LoVo (cell line): ENCODE measurements at regions not wholly inside any gene's neighbourhood (a gene's known extent, or its start where the extent isn't known, plus 50 kb on each side); places are given as distances from the start of the nearest gene placed in this dataset.
"Not testable (repeated sequence)": the region's sequence is repeated elsewhere in the genome, so short reads cannot be mapped to it uniquely, and the experiment has no call there.

Source experiments
- DNase-seq: peaks from one replicate; pipeline ENCODE4 v3.0.0-alpha.2; 2016; ENCODE audit warnings: low spot score

GRCh38 chr4:9604031-9604892 lies 160.0 kb downstream of the DEFB131A start:
- not testable (repeated sequence) for DNase-seq

GRCh38 chr4:9604893-9605190 lies 160.6 kb downstream of the DEFB131A start:
- DNase-seq = not testable (repeated sequence)

- DNase-seq = no peak
Measured at GRCh38 chr4:9608300-9608699, 164.1 kb downstream of the DEFB131A start.

- DNase-seq = not testable (repeated sequence)
Measured at GRCh38 chr4:9610321-9610720, 166.1 kb downstream of the DEFB131A start.

- no peak for DNase-seq
Measured at GRCh38 chr4:9611101-9611500, 166.9 kb downstream of the DEFB131A start.

- DNase-seq = not testable (repeated sequence)
Measured at GRCh38 chr4:9636411-9636810, 145.0 kb upstream of the DRD5 start.

- not testable (repeated sequence) for DNase-seq
Measured at GRCh38 chr4:9659678-9660077, 121.8 kb upstream of the DRD5 start.

- DNase-seq = not testable (repeated sequence)
Measured at GRCh38 chr4:9660955-9661354, 120.5 kb upstream of the DRD5 start.

- DNase-seq = not testable (repeated sequence)
Measured at GRCh38 chr4:9670725-9671124, 110.7 kb upstream of the DRD5 start.

- DNase-seq = not testable (repeated sequence)
Measured at GRCh38 chr4:9677357-9677756, 104.1 kb upstream of the DRD5 start.

- DNase-seq = no peak
Measured at GRCh38 chr4:9679704-9680478, 101.5 kb upstream of the DRD5 start.

GRCh38 chr4:9683174-9683573 lies 98.3 kb upstream of the DRD5 start:
- DNase-seq = not testable (repeated sequence)

GRCh38 chr4:9685016-9685415 lies 96.4 kb upstream of the DRD5 start:
- not testable (repeated sequence) for DNase-seq

GRCh38 chr4:9685692-9686091 lies 95.7 kb upstream of the DRD5 start:
- no peak for DNase-seq

- not testable (repeated sequence) for DNase-seq
Measured at GRCh38 chr4:9690636-9691237, 90.7 kb upstream of the DRD5 start.

- peak; percentile 85 for DNase-seq
Measured at GRCh38 chr4:9691238-9692065, 90.0 kb upstream of the DRD5 start.

GRCh38 chr4:9692791-9693491 lies 88.5 kb upstream of the DRD5 start:
- DNase-seq = not testable (repeated sequence)

GRCh38 chr4:9694403-9694802 lies 87.0 kb upstream of the DRD5 start:
- not testable (repeated sequence) for DNase-seq

GRCh38 chr4:9695994-9696393 lies 85.4 kb upstream of the DRD5 start:
- not testable (repeated sequence) for DNase-seq

- DNase-seq = not testable (repeated sequence)
Measured at GRCh38 chr4:9696561-9696960, 84.9 kb upstream of the DRD5 start.

- DNase-seq = not testable (repeated sequence)
Measured at GRCh38 chr4:9702019-9702418, 79.4 kb upstream of the DRD5 start.
